ENCODE measurements at regions not wholly inside any gene's neighbourhood (a gene's known extent, or its start where the extent isn't known, plus 50 kb on each side); places are given as distances from the start of the nearest gene placed in this dataset.

DNA sequence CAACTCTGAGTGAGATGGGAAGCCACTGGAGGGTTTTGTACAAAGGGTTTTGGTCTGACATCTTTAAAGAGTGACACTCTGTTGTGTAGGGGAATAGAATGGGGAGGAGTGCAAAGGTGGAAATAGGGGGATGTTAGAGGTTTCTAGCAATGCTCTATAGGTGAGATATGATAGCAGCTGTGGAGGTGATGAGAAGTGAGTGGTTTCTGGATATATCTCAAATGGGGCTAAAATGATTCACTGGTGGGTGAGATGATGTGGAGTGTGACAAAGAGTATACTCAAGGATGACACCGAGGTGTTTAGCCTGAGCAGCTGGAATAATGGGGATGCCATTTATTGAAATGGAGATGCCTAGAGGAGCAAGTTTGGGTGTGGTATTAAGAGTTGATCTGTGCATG, 426.4 kb downstream of the PCNX1 start:
- H4K20me1 ChIP-seq (ENCODE audit: insufficient read depth) = no peaks in the 10 kb centered on the region

DNA sequence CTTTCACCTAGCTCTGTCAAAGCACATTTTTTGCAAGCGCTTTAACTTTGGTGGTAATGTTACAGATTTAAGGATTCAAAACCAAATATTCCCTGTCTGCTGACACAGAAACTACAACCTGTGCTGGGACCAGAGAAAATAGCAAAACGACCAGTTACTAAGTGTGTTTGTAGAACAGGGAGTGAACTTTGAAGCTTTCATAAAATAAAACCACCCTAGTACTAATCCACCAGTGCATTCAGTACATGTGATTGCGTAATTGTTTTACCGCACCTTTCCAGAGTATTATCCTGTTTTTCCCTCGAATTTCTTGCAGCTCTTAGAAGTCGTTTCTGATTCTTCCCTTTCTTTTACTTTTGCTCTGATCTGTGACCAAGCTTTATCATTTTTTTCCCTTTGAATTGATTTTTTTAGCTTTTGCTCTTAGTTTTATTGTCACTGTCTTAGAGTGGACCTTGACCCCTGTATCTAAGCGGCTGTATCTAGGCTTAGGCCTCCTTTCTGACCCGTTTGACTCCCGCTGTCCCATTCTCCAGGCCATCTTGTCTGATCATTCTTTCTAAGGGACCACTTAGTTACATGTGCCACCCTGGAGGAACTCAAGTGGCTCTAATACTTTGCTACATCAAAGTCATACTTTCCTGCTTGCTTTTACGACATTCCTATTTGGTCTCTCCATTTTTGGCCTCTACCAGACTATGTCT, 429.4 kb downstream of the PCNX1 start:
- Histone ChIP-seq H3K36me3 (ENCODE audit: insufficient read depth, low read length) (no peaks in the 10 kb centered on the region), H3K4me2 (ENCODE audit: low read length) (no peak overlapping the region), H3K27me3 (ENCODE audit: insufficient read depth, low read depth, low read length) (no peaks in the 10 kb centered on the region), H4K20me1 (ENCODE audit: insufficient read depth) (no peaks in the 10 kb centered on the region), H3K79me2 (replicated peaks; ENCODE audit: insufficient read depth, low read length) (no peaks in the 10 kb centered on the region), H3K9me3 (ENCODE audit: low read length) (no peaks in the 10 kb centered on the region), H3K9me2 (ENCODE audit: insufficient read depth, low read length) (no peaks in the 10 kb centered on the region), H3F3A (ENCODE audit: insufficient read depth, low read length, poor library complexity, severe bottlenecking) (no peaks in the 10 kb centered on the region), H3K4me3 (ENCODE audit: low read length) (no peak overlapping the region), H2AFZ (ENCODE audit: low read depth, low read length) (no peak overlapping the region), H3K9ac (ENCODE audit: low read length) (no peak overlapping the region), H3K27ac (ENCODE audit: low read length) (no peak overlapping the region)
- TF ChIP-seq EP300 (conservative IDR thresholded peaks at IDR 0.05; ENCODE audit: poor library complexity, severe bottlenecking) (no peak), MXI1 (conservative IDR thresholded peaks at IDR 0.05; ENCODE audit: poor library complexity, severe bottlenecking) (no peak), EZH2 (IDR thresholded peaks at IDR 0.05; ENCODE audit: borderline replicate concordance, insufficient read depth, low read length, poor library complexity, severe bottlenecking) (no peak), SMC3 (conservative IDR thresholded peaks at IDR 0.05; ENCODE audit: poor library complexity) (no peak), TAF1 (IDR thresholded peaks at IDR 0.05; ENCODE audit: low read depth) (no peak), POLR2AphosphoS5 (IDR thresholded peaks at IDR 0.05) (no peak), RAD21 (conservative IDR thresholded peaks at IDR 0.05) (no peak)
- TF ChIP-seq, protein P1, sequence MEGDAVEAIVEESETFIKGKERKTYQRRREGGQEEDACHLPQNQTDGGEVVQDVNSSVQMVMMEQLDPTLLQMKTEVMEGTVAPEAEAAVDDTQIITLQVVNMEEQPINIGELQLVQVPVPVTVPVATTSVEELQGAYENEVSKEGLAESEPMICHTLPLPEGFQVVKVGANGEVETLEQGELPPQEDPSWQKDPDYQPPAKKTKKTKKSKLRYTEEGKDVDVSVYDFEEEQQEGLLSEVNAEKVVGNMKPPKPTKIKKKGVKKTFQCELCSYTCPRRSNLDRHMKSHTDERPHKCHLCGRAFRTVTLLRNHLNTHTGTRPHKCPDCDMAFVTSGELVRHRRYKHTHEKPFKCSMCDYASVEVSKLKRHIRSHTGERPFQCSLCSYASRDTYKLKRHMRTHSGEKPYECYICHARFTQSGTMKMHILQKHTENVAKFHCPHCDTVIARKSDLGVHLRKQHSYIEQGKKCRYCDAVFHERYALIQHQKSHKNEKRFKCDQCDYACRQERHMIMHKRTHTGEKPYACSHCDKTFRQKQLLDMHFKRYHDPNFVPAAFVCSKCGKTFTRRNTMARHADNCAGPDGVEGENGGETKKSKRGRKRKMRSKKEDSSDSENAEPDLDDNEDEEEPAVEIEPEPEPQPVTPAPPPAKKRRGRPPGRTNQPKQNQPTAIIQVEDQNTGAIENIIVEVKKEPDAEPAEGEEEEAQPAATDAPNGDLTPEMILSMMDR (IDR thresholded peaks at IDR 0.05; ENCODE audit: poor library complexity, severe bottlenecking) = no peak
- TF ChIP-seq, protein P2, sequence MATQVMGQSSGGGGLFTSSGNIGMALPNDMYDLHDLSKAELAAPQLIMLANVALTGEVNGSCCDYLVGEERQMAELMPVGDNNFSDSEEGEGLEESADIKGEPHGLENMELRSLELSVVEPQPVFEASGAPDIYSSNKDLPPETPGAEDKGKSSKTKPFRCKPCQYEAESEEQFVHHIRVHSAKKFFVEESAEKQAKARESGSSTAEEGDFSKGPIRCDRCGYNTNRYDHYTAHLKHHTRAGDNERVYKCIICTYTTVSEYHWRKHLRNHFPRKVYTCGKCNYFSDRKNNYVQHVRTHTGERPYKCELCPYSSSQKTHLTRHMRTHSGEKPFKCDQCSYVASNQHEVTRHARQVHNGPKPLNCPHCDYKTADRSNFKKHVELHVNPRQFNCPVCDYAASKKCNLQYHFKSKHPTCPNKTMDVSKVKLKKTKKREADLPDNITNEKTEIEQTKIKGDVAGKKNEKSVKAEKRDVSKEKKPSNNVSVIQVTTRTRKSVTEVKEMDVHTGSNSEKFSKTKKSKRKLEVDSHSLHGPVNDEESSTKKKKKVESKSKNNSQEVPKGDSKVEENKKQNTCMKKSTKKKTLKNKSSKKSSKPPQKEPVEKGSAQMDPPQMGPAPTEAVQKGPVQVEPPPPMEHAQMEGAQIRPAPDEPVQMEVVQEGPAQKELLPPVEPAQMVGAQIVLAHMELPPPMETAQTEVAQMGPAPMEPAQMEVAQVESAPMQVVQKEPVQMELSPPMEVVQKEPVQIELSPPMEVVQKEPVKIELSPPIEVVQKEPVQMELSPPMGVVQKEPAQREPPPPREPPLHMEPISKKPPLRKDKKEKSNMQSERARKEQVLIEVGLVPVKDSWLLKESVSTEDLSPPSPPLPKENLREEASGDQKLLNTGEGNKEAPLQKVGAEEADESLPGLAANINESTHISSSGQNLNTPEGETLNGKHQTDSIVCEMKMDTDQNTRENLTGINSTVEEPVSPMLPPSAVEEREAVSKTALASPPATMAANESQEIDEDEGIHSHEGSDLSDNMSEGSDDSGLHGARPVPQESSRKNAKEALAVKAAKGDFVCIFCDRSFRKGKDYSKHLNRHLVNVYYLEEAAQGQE (IDR thresholded peaks at IDR 0.05; ENCODE audit: borderline replicate concordance) = no peak

More for the DNA sequence above, 426.4 kb downstream of the PCNX1 start:
- H3F3A ChIP-seq (ENCODE audit: insufficient read depth, low read length, poor library complexity, severe bottlenecking) = no peaks in the 10 kb centered on the region
- no peak overlapping the region for H3K27ac ChIP-seq (ENCODE audit: low read length)
- no peaks in the 10 kb centered on the region for H3K9me2 ChIP-seq (ENCODE audit: insufficient read depth, low read length)
- H3K4me3 ChIP-seq (ENCODE audit: low read length) = no peak overlapping the region
- H3K36me3 ChIP-seq (ENCODE audit: insufficient read depth, low read length) = no peaks in the 10 kb centered on the region
- H3K79me2 ChIP-seq (replicated peaks; ENCODE audit: insufficient read depth, low read length) = peaks cover 5% of the 10 kb centered on the region
- no peak overlapping the region for H3K9ac ChIP-seq (ENCODE audit: low read length)
- H2AFZ ChIP-seq (ENCODE audit: low read depth, low read length) = no peak overlapping the region
- no peaks in the 10 kb centered on the region for H3K9me3 ChIP-seq (ENCODE audit: low read length)
- TF ChIP-seq EP300 (conservative IDR thresholded peaks at IDR 0.05; ENCODE audit: poor library complexity, severe bottlenecking) (no peak), TAF1 (IDR thresholded peaks at IDR 0.05; ENCODE audit: low read depth) (no peak), RAD21 (conservative IDR thresholded peaks at IDR 0.05) (no peak), SMC3 (conservative IDR thresholded peaks at IDR 0.05; ENCODE audit: poor library complexity) (no peak), EZH2 (IDR thresholded peaks at IDR 0.05; ENCODE audit: borderline replicate concordance, insufficient read depth, low read length, poor library complexity, severe bottlenecking) (no peak), POLR2AphosphoS5 (IDR thresholded peaks at IDR 0.05) (no peak), MXI1 (conservative IDR thresholded peaks at IDR 0.05; ENCODE audit: poor library complexity, severe bottlenecking) (no peak)
- TF ChIP-seq, protein P1 (IDR thresholded peaks at IDR 0.05; ENCODE audit: poor library complexity, severe bottlenecking) = no peak
- TF ChIP-seq, protein P2 (IDR thresholded peaks at IDR 0.05; ENCODE audit: borderline replicate concordance) = no peak
- no peak overlapping the region for H3K4me2 ChIP-seq (ENCODE audit: low read length)
- no peaks in the 10 kb centered on the region for H3K27me3 ChIP-seq (ENCODE audit: insufficient read depth, low read depth, low read length)
